Tibial nerve (tissue), 3 donors: ENCODE measurements at regions not wholly inside any gene's neighbourhood (a gene's known extent, or its start where the extent isn't known, plus 50 kb on each side); places are given as distances from the start of the nearest gene placed in this dataset.

Source experiments
- POLR2A ChIP-seq, 2 donors: fragments of 450-650 bp; IDR thresholded peaks; one replicate each; pipeline ENCODE4 v1.6.1; 2017; ENCODE audit warnings: antibody characterized with exemption in 2 of 2, mild to moderate bottlenecking in 2 of 2, moderate library complexity in 2 of 2
- TF ChIP-seq, protein P1 (sequence below), 5 experiments: fragments of 200-600 bp in 3 of 5; fragments of 450-650 bp in 2 of 5; sonication (generic) in 3 of 5; IDR thresholded peaks; one replicate each; pipeline ENCODE4 v1.5.1; 2016 to 2019; ENCODE audit warnings: antibody characterized with exemption in 5 of 5, mild to moderate bottlenecking in 3 of 5, moderate library complexity in 2 of 5

DNA sequence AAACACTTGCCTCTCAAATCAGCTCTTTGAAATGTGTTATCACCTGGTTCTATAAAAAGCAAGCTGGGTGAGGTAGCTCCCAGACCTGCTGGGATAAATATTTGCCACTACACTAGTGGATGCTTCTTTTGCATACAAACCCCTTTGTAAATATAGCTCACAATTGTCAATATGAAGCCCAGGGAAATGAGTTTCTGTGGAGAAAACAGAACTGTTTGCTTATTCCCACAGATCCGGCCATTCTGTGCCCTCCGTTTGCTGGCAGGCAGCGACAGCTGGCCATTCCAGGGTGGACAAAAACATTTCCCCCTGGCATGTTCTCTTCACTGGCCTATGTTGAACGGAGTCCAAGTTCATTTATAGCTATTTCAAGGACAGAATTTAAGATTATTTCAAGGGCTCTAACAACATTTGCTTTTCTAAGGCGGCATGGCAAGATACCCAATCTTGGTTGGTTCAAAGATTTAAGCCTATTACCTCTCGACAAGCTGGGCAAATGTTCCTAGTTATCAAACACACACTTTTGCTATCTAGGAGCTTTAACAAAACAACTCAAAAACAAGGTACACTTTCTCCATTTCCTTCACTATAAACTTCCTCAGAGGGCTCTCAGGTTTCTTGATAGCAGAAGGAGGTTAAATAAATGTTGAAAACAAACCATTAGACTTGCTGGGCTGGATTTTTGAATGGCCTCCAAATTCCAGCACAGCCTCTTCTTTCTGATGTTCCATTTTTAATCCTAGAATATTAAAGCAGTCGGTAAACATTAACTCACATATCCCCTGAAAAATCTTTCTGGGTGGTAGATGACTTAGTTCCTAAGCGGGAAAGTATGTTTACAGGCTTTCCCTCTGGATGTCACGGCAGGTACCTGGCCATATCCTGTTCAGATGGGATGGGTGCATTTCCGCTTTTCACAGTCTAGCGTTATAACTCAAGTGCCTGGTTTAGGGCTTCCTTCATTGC, 332.3 kb downstream of the PLK2 start:
- TF ChIP-seq, protein P1, sequence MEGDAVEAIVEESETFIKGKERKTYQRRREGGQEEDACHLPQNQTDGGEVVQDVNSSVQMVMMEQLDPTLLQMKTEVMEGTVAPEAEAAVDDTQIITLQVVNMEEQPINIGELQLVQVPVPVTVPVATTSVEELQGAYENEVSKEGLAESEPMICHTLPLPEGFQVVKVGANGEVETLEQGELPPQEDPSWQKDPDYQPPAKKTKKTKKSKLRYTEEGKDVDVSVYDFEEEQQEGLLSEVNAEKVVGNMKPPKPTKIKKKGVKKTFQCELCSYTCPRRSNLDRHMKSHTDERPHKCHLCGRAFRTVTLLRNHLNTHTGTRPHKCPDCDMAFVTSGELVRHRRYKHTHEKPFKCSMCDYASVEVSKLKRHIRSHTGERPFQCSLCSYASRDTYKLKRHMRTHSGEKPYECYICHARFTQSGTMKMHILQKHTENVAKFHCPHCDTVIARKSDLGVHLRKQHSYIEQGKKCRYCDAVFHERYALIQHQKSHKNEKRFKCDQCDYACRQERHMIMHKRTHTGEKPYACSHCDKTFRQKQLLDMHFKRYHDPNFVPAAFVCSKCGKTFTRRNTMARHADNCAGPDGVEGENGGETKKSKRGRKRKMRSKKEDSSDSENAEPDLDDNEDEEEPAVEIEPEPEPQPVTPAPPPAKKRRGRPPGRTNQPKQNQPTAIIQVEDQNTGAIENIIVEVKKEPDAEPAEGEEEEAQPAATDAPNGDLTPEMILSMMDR (IDR thresholded peaks at IDR 0.05): no peak
- no peak for TF ChIP-seq POLR2A (IDR thresholded peaks at IDR 0.05)
